Stimulated activated memory B cell treated with anti-CD40 and anti-IgM and Interleukin-4, amounts not matched to agents 10 μg/mL and 1 μg/mL and 100 μg/mL, for 72 hours (primary cell): ENCODE measurements at regions not wholly inside any gene's neighbourhood (a gene's known extent, or its start where the extent isn't known, plus 50 kb on each side); places are given as distances from the start of the nearest gene placed in this dataset.
"Not testable (repeated sequence)": the region's sequence is repeated elsewhere in the genome, so short reads cannot be mapped to it uniquely, and the experiment has no call there.

Source experiments
- ATAC-seq: fragments of 150-1000 bp; cut with Tn5 transposase; 2 replicates; pipeline ENCODE4 v1.10.0; 2021
- H3K27ac Mint-ChIP-seq: one replicate; pipeline ENCODE4 v1.8.0; 2022; ENCODE audit warnings: mild to moderate bottlenecking, mixed read lengths
- H3K27me3 Mint-ChIP-seq: one replicate; pipeline ENCODE4 v1.8.0; 2022; ENCODE audit warnings: mixed read lengths
- H3K36me3 Mint-ChIP-seq: one replicate; pipeline ENCODE4 v1.8.0; 2022; ENCODE audit warnings: mixed read lengths
- H3K4me1 Mint-ChIP-seq: one replicate; pipeline ENCODE4 v1.8.0; 2022; ENCODE audit warnings: mixed read lengths
- H3K4me3 Mint-ChIP-seq: one replicate; pipeline ENCODE4 v1.8.0; 2022; ENCODE audit warnings: mild to moderate bottlenecking, moderate library complexity, mixed read lengths
- H3K9me3 Mint-ChIP-seq: one replicate; pipeline ENCODE4 v1.8.0; 2022; ENCODE audit warnings: mixed read lengths

- not testable (repeated sequence) for H3K27me3 Mint-ChIP-seq, H3K4me1 Mint-ChIP-seq, ATAC-seq, H3K4me3 Mint-ChIP-seq, H3K27ac Mint-ChIP-seq, H3K36me3 Mint-ChIP-seq
- H3K9me3 Mint-ChIP-seq, result peaks cover 14% of the 10 kb centered on the region
Measured at GRCh38 chr6:71007298-71007697, 50.4 kb upstream of the B3GAT2 start.

GRCh38 chr6:71011871-71012371, 55.1 kb upstream of the B3GAT2 start:
- Mint-ChIP-seq H3K4me1 (no peaks in the 10 kb centered on the region), H3K27me3 (no peaks in the 10 kb centered on the region), H3K4me3 (no peak overlapping the region), H3K27ac (no peak overlapping the region), H3K9me3 (peaks cover under 1% of the 10 kb centered on the region), H3K36me3 (no peaks in the 10 kb centered on the region)
- no peak for ATAC-seq

GRCh38 chr6:71012866-71013469, 56.1 kb upstream of the B3GAT2 start:
- no peak overlapping the region for H3K27ac Mint-ChIP-seq
- H3K4me1 Mint-ChIP-seq, result no peaks in the 10 kb centered on the region
- H3K4me3 Mint-ChIP-seq, result no peak overlapping the region
- H3K27me3 Mint-ChIP-seq, result no peaks in the 10 kb centered on the region
- H3K9me3 Mint-ChIP-seq, result no peaks in the 10 kb centered on the region
- H3K36me3 Mint-ChIP-seq, result no peaks in the 10 kb centered on the region
- peak; percentile 71 for ATAC-seq

- Mint-ChIP-seq H3K9me3 (peaks cover 5% of the 10 kb centered on the region), H3K27ac (no peak overlapping the region), H3K4me3 (no peak overlapping the region), H3K4me1 (no peaks in the 10 kb centered on the region), H3K36me3 (no peaks in the 10 kb centered on the region), H3K27me3 (no peaks in the 10 kb centered on the region)
- ATAC-seq, result no peak
Measured at GRCh38 chr6:71015392-71015791, 58.5 kb upstream of the B3GAT2 start.

- Mint-ChIP-seq H3K36me3 (no peaks in the 10 kb centered on the region), H3K9me3 (no peaks in the 10 kb centered on the region), H3K27ac (no peak overlapping the region), H3K4me1 (no peaks in the 10 kb centered on the region), H3K27me3 (no peaks in the 10 kb centered on the region), H3K4me3 (no peak overlapping the region)
- peak; percentile 41 for ATAC-seq
Measured at GRCh38 chr6:71028236-71028876, 71.5 kb upstream of the B3GAT2 start.

- no peak overlapping the region for H3K27ac Mint-ChIP-seq
- no peaks in the 10 kb centered on the region for H3K27me3 Mint-ChIP-seq
- H3K4me3 Mint-ChIP-seq, result no peak overlapping the region
- H3K9me3 Mint-ChIP-seq, result no peaks in the 10 kb centered on the region
- no peaks in the 10 kb centered on the region for H3K36me3 Mint-ChIP-seq
- no peaks in the 10 kb centered on the region for H3K4me1 Mint-ChIP-seq
- no peak for ATAC-seq
Measured at GRCh38 chr6:71028877-71029252, 72.0 kb upstream of the B3GAT2 start.

DNA sequence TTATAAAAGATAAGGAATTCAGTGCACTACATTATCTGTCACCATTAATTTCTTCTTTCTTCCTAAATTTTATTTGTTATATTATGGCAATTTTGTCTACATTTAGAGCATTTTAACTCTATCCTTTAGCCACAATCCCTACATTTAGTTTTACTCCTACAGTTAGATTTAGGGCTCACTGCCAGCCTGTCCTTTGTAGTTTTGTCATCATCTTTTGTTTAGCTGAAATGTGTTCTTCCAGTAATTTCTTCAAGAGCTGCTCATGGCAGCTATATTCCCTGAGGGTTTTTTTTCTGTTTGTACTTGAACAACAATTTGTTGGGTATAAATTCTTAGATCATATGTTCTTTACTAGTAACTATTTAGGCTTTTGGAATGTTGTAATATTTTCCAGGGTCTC, 72.7 kb upstream of the B3GAT2 start:
- Mint-ChIP-seq H3K9me3 (no peaks in the 10 kb centered on the region), H3K4me3 (no peak overlapping the region), H3K27me3 (no peaks in the 10 kb centered on the region), H3K27ac (no peak overlapping the region), H3K36me3 (no peaks in the 10 kb centered on the region), H3K4me1 (no peaks in the 10 kb centered on the region)
- ATAC-seq, result no peak

DNA sequence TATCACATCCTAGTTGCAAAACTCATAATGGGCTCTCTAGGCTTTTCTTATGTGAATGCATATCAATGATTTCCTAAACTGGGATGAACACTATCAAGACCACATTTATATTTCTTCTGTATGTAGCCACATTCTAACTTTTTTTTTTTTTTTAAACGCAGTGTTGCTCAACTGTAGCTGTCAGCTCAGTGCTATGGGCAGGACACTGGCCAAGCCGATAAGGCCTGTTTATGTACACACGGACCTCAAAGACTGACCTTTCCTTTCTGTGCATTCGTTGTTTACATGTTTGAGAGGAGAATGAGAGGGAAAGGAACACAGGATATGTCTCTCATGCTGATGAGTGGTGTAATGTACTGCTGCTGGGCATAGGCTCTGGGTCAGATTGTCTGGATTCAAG, 75.1 kb upstream of the B3GAT2 start:
- Mint-ChIP-seq H3K27ac (no peak overlapping the region), H3K9me3 (no peaks in the 10 kb centered on the region), H3K4me1 (no peaks in the 10 kb centered on the region), H3K4me3 (no peak overlapping the region), H3K27me3 (peaks cover 6% of the 10 kb centered on the region), H3K36me3 (no peaks in the 10 kb centered on the region)
- ATAC-seq, result no peak

DNA sequence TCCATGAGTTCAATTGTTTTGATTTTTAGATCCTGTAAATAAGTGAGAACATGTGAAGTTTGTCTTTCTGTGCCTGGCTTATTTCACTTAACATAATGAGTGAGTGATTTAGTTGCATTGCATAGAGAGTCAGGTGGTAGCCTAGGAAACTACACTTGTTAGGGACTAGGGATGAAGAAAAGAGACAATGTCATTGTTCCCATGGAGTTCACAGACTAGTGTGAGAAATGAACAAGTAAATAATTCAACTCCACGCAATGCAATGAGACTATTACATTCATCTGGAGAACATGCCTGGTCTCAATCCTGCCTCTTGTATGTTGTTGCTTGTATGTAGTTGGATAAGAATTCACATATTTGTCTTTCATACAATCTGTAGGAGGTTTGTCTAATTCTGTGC, 76.3 kb upstream of the B3GAT2 start:
- H3K27ac Mint-ChIP-seq, result no peak overlapping the region
- peaks cover 7% of the 10 kb centered on the region for H3K27me3 Mint-ChIP-seq
- no peaks in the 10 kb centered on the region for H3K9me3 Mint-ChIP-seq
- no peaks in the 10 kb centered on the region for H3K4me1 Mint-ChIP-seq
- H3K4me3 Mint-ChIP-seq, result no peak overlapping the region
- no peaks in the 10 kb centered on the region for H3K36me3 Mint-ChIP-seq
- ATAC-seq, result no peak

GRCh38 chr6:71033890-71034289, 77.0 kb upstream of the B3GAT2 start:
- H3K27ac Mint-ChIP-seq, result no peak overlapping the region
- H3K9me3 Mint-ChIP-seq, result no peaks in the 10 kb centered on the region
- no peaks in the 10 kb centered on the region for H3K36me3 Mint-ChIP-seq
- H3K4me3 Mint-ChIP-seq, result no peak overlapping the region
- ATAC-seq, result no peak
- no peaks in the 10 kb centered on the region for H3K4me1 Mint-ChIP-seq
- peaks cover 7% of the 10 kb centered on the region for H3K27me3 Mint-ChIP-seq

- Mint-ChIP-seq H3K27ac (no peak overlapping the region), H3K4me1 (no peaks in the 10 kb centered on the region), H3K36me3 (no peaks in the 10 kb centered on the region), H3K9me3 (no peaks in the 10 kb centered on the region), H3K27me3 (peaks cover 7% of the 10 kb centered on the region), H3K4me3 (no peak overlapping the region)
- ATAC-seq, result no peak
Measured at GRCh38 chr6:71034563-71035345, 77.9 kb upstream of the B3GAT2 start.

GRCh38 chr6:71035871-71036270, 79.0 kb upstream of the B3GAT2 start:
- H3K4me3 Mint-ChIP-seq, result no peak overlapping the region
- H3K4me1 Mint-ChIP-seq, result no peaks in the 10 kb centered on the region
- ATAC-seq, result no peak
- H3K36me3 Mint-ChIP-seq, result no peaks in the 10 kb centered on the region
- H3K9me3 Mint-ChIP-seq, result no peaks in the 10 kb centered on the region
- no peak overlapping the region for H3K27ac Mint-ChIP-seq
- peaks cover 11% of the 10 kb centered on the region for H3K27me3 Mint-ChIP-seq

DNA sequence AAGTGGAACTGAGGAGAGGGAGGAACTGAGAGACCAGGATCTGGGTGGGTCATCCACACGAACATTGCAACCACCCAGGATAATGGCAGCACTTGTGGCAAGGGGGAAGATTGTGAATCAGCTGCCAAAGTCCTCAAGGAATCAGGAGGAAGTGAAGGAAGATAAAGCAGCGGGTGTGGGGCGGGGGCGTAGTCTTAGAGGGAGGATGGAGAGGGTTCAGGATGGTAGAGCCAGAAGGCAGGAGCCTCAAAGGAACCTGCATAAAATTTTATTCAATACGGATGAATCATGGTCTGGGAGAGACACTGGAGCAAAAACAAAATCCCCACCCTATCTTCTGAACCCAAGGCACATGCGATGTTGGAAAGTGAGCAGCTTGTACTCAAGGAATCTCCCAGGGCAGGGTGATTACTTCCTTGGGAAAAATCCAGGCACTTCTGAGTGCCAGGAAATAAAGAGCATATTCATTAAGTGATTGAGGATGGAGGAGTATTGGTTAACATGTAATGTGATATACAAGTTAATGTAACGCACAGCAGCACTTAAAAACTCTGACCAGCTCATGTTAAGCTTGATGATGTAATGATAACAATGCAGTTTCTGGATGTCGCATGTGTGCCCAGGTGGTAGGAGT, 82.0 kb upstream of the B3GAT2 start:
- H3K4me1 Mint-ChIP-seq, result peaks cover 2% of the 10 kb centered on the region
- peaks cover 15% of the 10 kb centered on the region for H3K27me3 Mint-ChIP-seq
- H3K27ac Mint-ChIP-seq, result no peak overlapping the region
- H3K36me3 Mint-ChIP-seq, result no peaks in the 10 kb centered on the region
- no peaks in the 10 kb centered on the region for H3K9me3 Mint-ChIP-seq
- no peak for ATAC-seq
- H3K4me3 Mint-ChIP-seq, result no peak overlapping the region

GRCh38 chr6:71040043-71040442, 83.2 kb upstream of the B3GAT2 start:
- Mint-ChIP-seq H3K27ac (no peak overlapping the region), H3K9me3 (no peaks in the 10 kb centered on the region), H3K36me3 (no peaks in the 10 kb centered on the region), H3K4me1 (peaks cover 4% of the 10 kb centered on the region), H3K27me3 (peaks cover 15% of the 10 kb centered on the region), H3K4me3 (no peak overlapping the region)
- no peak for ATAC-seq

DNA sequence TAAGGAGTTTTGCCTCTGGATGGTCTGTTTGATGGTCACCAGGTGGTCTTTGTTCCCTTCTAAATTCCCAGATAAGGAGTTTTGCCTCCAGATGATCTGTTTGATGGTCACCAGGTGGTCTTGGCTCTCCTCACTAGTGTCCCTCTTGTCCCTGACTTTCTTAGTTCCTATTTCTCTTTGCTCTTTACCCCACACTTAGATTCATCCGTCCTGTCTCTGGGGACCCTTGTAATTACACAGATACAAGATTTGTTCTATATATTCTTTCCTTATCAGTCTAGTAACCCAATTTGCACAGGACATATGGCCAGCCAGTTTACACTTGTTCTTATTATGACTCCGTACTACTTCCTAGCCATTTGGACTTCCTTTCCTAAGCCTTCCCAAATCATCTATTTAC, 84.0 kb upstream of the B3GAT2 start:
- Mint-ChIP-seq H3K27me3 (peaks cover 15% of the 10 kb centered on the region), H3K36me3 (no peaks in the 10 kb centered on the region), H3K27ac (no peak overlapping the region), H3K4me3 (no peak overlapping the region), H3K4me1 (peaks cover 4% of the 10 kb centered on the region), H3K9me3 (no peaks in the 10 kb centered on the region)
- ATAC-seq, result no peak
